NCI-H1105 (cell line): ENCODE measurements at regions not wholly inside any gene's neighbourhood (a gene's known extent, or its start where the extent isn't known, plus 50 kb on each side); places are given as distances from the start of the nearest gene placed in this dataset.
"Not testable (repeated sequence)": the region's sequence is repeated elsewhere in the genome, so short reads cannot be mapped to it uniquely, and the experiment has no call there.

Experiments
- DNase-seq: peaks from one replicate; lab custom pipeline; 2025; lab: John Stamatoyannopoulos, UW

- no peak for DNase-seq
Observed at GRCh38 chr2:160794926-160795325, 301.3 kb upstream of the RBMS1 start.

GRCh38 chr2:160803881-160804280 lies 310.3 kb upstream of the RBMS1 start:
- no peak for DNase-seq

DNA sequence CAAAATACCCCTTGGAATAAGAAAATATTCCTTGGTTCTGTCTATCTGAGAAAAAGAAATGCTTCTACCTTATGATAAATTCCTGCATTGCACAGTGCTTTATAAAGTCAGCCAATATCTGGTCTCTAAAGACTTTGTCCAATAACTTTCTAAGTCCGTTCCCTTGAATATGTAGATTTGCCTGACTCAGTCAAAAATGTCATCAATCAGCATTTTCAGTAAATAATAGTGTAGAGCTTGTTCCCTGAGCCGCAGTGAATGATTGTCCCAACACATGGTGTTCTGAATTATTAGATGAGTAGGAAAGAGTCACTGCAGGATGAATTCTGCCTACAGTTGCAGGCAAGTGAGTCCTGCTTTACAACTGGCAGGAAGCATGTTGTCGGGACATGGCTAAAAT lies 316.8 kb upstream of the RBMS1 start:
- no peak for DNase-seq

DNA sequence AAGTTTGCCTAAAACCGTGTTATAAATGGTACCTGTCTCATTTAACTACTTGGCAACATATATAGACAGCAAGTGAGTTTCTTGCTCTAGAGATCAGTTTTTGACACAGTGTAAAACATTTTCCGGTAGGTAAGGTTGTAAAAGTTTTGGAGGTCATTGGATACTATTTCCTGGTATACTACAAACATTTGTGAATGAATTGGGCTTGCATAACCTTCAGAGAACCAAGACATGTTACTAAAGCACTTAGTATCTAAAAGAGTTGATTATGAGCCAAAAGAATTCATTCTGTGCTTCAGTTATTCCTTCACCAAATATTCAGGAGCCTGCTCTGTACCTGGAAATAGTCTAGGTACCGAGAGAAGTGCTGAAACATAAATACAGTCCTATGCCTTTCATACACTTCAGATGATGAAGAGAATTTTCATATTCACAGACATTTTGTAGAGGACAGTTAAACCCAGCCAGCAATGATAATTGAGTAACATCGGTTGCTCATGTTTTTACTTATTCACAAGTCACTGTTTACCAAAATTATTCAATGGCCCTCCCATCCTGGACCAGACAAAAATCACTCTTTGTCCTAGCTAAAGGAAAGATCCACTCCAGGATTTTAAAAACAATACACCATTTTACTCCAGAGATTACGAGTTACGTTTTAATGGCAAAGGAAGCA lies 319.4 kb upstream of the RBMS1 start:
- no peak for DNase-seq

GRCh38 chr2:160813506-160813858 lies 319.9 kb upstream of the RBMS1 start:
- no peak for DNase-seq

DNA sequence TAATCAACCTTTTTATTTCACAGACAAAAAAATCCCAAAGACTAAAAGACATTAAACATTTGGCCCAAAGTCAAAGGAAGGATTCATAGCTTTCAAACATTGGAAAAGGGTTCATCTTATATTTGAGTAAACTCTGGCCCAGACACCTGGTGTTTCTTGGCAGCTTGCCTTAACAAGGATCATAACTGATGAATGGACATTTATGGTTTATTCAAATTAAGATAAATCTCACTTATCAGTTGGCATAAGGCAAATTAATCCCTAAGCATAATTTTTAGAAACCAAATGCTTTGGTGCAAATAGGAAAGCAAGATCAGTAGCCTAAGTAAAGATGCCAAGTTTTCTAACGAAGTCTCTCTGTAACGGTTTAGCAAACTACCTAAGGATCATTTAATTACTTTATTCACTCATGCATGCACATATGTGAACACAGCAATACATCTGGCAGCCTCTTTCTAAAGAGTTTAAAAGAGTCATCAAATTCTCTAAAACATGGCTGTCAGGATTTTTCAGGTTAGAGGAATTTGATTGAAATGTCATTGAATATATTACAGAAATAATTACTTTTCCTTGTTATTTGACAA lies 323.4 kb upstream of the RBMS1 start:
- peak; percentile 77 for DNase-seq

- DNase-seq = no peak
Observed at GRCh38 chr2:160820691-160821090, 327.1 kb upstream of the RBMS1 start.

- DNase-seq = no peak
Observed at GRCh38 chr2:160822006-160822405, 328.4 kb upstream of the RBMS1 start.

DNA sequence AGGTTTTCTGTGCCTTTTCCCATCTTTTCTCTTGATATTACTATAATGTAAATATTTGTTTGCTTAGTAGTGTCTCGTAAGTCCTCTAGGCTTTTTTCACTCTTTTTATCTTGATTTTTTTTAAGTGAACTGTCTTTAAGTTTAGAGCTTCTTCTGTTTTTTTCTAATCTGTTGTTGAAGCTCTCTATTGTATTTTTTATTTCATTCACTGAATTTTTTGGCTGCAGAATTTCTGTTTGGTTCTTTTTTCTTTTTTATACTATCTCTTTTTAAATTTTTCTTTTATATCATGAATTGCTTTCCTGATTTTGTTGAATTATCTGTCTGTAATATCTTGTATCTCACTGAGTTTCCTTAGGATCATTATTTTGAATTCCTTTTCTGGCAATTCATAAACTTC lies 331.8 kb upstream of the RBMS1 start:
- DNase-seq = no peak

DNA sequence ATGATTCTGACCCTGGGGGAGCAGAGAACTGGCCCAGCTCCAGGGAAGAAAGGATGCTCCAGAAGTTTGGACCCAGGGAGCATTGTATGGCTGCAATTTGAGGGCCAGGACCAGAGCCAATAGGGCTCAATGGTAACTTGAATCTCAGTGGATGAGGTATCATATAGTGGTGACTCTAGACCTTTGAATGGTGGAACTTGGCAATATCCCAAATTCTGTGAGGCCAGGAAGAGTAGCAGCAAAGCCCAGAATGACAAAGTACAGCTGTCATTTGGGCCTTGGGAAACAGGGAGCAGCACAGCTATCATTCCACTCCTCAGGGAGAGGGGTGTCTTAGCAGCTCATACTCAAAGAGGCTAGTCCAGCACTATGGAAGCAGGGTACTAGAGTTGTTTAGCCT lies 332.9 kb upstream of the RBMS1 start:
- DNase-seq = no peak

- DNase-seq = no peak
Observed at GRCh38 chr2:160828076-160828475, 332.2 kb upstream of the TANK start.

DNA sequence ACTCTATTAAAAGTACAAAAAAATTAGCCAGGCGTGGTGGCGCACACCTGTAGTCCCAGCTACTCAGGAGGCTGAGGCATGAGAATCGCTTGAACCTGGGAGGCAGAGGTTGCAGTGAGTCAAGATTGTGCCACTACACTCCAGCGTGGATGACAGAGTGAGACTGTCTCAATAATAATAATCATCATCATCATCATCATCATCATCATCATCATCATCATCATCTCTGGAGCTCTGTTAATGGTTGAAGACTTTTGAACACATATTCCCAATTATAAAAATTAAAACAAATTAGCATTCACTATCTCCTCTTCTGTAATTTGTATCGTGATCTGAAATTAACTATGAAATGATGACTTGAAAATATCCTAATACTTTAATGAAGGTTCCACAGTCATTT lies 327.8 kb upstream of the TANK start:
- DNase-seq = not testable (repeated sequence)

DNA sequence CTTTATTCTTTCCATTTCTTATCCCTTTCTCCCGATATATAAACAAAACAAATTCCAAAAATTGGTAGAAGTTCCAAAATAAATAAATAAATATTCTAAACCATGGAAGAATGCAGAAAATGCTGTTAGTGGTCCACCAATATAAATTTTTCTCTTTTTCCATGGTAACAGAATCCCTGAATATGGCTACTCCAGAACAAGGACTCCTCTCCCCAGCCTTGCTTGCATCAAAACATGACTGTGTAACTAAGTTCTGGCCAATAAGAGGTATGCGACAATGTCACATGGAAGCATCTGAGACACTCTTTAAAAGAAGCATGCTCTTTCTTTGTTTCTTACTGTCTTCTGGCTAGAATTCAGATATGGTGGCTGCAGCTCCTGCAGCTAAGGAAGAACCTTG lies 325.1 kb upstream of the TANK start:
- DNase-seq = no peak

- no peak for DNase-seq
Observed at GRCh38 chr2:160836755-160837154, 323.5 kb upstream of the TANK start.

GRCh38 chr2:160837416-160837815 lies 322.8 kb upstream of the TANK start:
- no peak for DNase-seq

DNA sequence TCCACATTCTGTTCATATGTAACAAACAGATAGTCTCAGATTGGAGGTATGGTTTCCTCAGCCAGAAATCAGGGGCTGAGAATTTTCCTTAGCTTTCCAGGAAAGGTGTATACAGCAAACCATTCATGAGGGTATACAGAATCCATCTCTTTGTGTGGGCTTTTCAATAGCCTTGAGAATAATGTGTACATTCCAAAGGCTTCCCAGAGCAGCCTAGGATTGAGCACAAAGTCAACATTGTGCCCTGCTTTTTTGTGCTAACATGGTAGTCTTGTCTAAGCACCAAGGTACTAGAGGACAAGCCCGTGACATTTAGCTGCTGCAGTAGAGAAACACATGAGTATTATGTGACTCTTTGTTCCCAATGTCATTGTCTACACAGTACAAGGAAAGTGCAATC lies 322.1 kb upstream of the TANK start:
- no peak for DNase-seq

- DNase-seq = no peak
Observed at GRCh38 chr2:160838691-160839090, 321.5 kb upstream of the TANK start.

DNA sequence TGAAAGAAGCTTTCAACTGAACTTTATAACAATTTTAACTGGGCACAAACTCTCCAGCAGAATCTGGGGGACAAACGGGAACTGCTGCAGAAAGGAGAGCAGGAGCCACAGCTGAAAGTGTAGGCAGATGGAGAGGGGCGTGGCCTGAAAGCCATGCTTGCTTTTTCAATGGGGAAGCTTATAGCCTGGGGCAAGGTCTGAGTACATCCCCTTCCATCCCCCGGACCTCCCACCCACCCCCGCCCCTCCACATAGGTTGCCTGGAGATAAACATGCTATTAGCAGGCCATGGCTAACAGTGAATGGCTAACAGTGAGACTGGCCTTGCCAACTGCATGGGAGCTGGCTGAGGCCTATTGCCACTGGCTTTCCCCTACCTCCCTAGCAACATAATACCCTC lies 317.9 kb upstream of the TANK start:
- DNase-seq = no peak

DNA sequence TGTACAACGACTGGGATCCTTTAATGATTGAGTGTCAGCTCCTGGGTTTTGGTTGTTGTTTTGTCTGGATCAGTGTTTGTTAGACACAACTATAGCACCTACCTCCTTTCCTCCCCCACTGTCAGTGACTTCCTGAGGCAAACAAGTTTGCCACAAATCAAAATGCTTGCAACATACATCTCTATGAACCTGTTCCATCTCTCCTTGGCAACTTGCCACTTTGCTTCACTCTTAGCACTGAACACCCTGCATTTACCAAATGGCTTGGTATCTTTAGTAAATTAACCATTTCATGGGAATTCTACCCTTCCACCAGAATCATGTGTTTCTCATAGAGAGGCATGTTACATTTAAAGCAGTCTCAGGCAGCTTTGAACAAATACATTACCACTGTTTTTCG lies 301.1 kb upstream of the TANK start:
- DNase-seq = peak; percentile 17

DNA sequence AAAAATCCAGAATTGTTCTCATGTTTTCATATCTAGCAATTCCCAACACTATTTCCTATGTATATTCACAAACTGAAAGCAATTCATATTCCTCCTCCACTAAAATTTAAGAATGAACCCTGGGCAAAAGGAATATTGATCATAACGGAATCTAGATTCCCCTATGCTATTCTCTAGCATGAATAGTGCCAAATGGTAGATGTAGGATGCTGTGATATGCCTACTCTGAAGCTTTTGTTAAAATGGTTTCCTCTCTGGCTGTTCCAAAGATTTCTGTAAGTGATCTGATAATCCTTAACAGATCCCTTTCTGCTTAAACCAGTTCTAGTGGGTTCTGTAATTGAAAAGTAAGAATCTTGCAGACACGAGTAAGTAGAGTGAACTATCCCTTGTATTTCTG lies 298.0 kb upstream of the TANK start:
- DNase-seq = no peak

GRCh38 chr2:160868891-160869290 lies 291.3 kb upstream of the TANK start:
- DNase-seq = no peak

DNA sequence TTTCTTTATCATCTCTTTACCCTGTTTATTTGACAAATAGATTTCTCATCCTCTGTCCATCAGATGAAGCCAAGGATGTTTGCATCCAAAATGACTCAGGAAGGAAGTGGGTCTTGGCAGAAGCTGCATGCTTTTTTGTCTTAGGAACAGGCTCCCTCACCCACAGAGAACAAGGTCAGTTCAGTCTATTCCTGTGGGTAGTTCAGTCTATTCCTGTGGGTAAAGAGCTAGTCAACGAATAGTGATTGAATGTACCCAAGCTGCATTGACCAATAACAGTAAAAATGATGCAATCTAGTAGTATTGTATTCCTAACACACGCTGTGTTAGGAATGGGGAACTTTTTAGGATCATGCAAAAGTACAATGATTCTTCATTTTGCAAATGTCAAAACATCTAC lies 290.8 kb upstream of the TANK start:
- no peak for DNase-seq

GRCh38 chr2:160870729-160871465 lies 289.3 kb upstream of the TANK start:
- no peak for DNase-seq

DNA sequence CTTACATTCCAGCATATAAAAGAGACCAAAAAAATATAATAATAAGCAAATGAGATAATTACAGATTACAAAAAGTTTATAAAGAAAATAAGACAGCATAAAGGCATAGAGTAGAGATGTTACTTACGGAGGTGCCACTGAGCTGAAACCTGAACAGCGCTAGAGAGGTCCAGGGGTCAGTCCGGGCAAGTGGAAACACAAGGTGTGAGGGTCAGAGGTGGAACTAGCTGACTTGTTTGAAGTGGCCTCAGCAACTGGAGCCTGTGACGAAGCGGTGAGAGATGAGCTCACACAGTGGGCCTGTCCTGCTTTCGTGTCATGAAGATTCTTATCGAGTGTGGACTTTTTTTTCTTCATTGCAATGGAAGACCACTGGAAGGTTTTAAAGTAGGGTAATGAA lies 288.3 kb upstream of the TANK start:
- DNase-seq = no peak
